HG03135 (cell line): ENCODE measurements at regions not wholly inside any gene's neighbourhood (a gene's known extent, or its start where the extent isn't known, plus 50 kb on each side); places are given as distances from the start of the nearest gene placed in this dataset.

Experiments
- ATAC-seq: cut with Tn5 transposase; IDR thresholded peaks from one replicate; pipeline ENCODE4 v1.9.1; 2021; ENCODE audit warnings: mild to moderate bottlenecking, moderate library complexity; ENCODE audit not compliant: unreplicated experiment

GRCh38 chr9:111197256-111197655 is 132.8 kb downstream of the OR2K2 start:
- ATAC-seq, result no peak

- no peak for ATAC-seq
Measured at GRCh38 chr9:111195766-111196165, 134.3 kb downstream of the OR2K2 start.

- no peak for ATAC-seq
Measured at GRCh38 chr9:111193095-111193494, 136.9 kb downstream of the OR2K2 start.

GRCh38 chr9:111192650-111193049 is 137.4 kb downstream of the OR2K2 start:
- no peak for ATAC-seq

GRCh38 chr9:111190347-111190746 is 139.7 kb downstream of the OR2K2 start:
- no peak for ATAC-seq

- no peak for ATAC-seq
Measured at GRCh38 chr9:111187376-111187775, 142.6 kb downstream of the OR2K2 start.

GRCh38 chr9:111186021-111186530 is 143.9 kb downstream of the OR2K2 start:
- ATAC-seq, result no peak

GRCh38 chr9:111180811-111181210 is 142.5 kb upstream of the LPAR1 start:
- no peak for ATAC-seq

- ATAC-seq, result no peak
Measured at GRCh38 chr9:111179577-111179976, 141.3 kb upstream of the LPAR1 start.

- ATAC-seq, result no peak
Measured at GRCh38 chr9:111178331-111179055, 140.2 kb upstream of the LPAR1 start.

- no peak for ATAC-seq
Measured at GRCh38 chr9:111176511-111176910, 138.2 kb upstream of the LPAR1 start.

GRCh38 chr9:111175350-111175749 is 137.1 kb upstream of the LPAR1 start:
- ATAC-seq, result no peak

GRCh38 chr9:111167341-111167740 is 129.1 kb upstream of the LPAR1 start:
- no peak for ATAC-seq

- ATAC-seq, result no peak
Measured at GRCh38 chr9:111163716-111164389, 125.6 kb upstream of the LPAR1 start.

GRCh38 chr9:111162026-111162425 is 123.8 kb upstream of the LPAR1 start:
- no peak for ATAC-seq

GRCh38 chr9:111161015-111161415 is 122.7 kb upstream of the LPAR1 start:
- no peak for ATAC-seq

GRCh38 chr9:111158999-111159398 is 120.7 kb upstream of the LPAR1 start:
- no peak for ATAC-seq

GRCh38 chr9:111158363-111158762 is 120.1 kb upstream of the LPAR1 start:
- ATAC-seq, result no peak

- no peak for ATAC-seq
Measured at GRCh38 chr9:111154081-111154562, 115.9 kb upstream of the LPAR1 start.

- no peak for ATAC-seq
Measured at GRCh38 chr9:111152614-111153406, 114.5 kb upstream of the LPAR1 start.

- ATAC-seq, result no peak
Measured at GRCh38 chr9:111151537-111151936, 113.3 kb upstream of the LPAR1 start.
